AG04449 (cell line): ENCODE measurements at regions not wholly inside any gene's neighbourhood (a gene's known extent, or its start where the extent isn't known, plus 50 kb on each side); places are given as distances from the start of the nearest gene placed in this dataset.

Experiments used
- CTCF ChIA-PET: fragments of 350-600 bp; formaldehyde crosslinking; extraction: SDS; loops from one replicate; lab custom pipeline; 2021; ENCODE audit warnings: antibody characterized with exemption; lab: Yijun Ruan, JAX
- POLR2A ChIA-PET: fragments of 400-600, 350-600 bp; formaldehyde crosslinking; extraction: SDS; loops from one replicate; lab custom pipeline; 2020; ENCODE audit warnings: antibody characterized with exemption, inconsistent platforms; lab: Yijun Ruan, JAX
- DNase-seq: peaks from one replicate; pipeline ENCODE4 v3.0.0-alpha.2; 2010; ENCODE audit warnings: low read depth, low spot score
- H3K4me3 ChIP-seq: 2 replicates; pipeline ENCODE4 v1.5.1; 2011; ENCODE audit warnings: low read depth, mild to moderate bottlenecking, control low read depth, low read length
- CTCF ChIP-seq: IDR thresholded peaks from one replicate; pipeline ENCODE4 v1.5.1; 2011; ENCODE audit warnings: mild to moderate bottlenecking, moderate library complexity, low read length, control low read depth, inconsistent platforms; ENCODE audit not compliant: insufficient read depth; ENCODE audit errors: missing control alignments

- no peak overlapping the region for H3K4me3 ChIP-seq
- CTCF ChIA-PET, result interaction anchor here (1.0 to 1.9 kb wide), 3 partner anchors 11 to 138 kb away, joined by 4 to 10 read pairs (median 5); no protein-coding TSS in a partner anchor
- TF ChIP-seq CTCF, result no peak
- POLR2A ChIA-PET, result interaction anchor here (1.8 kb wide), 1 partner anchor 118 kb away, joined by 6 read pairs; no protein-coding TSS in a partner anchor
- peak; percentile 65 for DNase-seq
These were observed 115.4 kb upstream of the NAV2 start for GRCh38 chr11:19597206-19597605.

DNA sequence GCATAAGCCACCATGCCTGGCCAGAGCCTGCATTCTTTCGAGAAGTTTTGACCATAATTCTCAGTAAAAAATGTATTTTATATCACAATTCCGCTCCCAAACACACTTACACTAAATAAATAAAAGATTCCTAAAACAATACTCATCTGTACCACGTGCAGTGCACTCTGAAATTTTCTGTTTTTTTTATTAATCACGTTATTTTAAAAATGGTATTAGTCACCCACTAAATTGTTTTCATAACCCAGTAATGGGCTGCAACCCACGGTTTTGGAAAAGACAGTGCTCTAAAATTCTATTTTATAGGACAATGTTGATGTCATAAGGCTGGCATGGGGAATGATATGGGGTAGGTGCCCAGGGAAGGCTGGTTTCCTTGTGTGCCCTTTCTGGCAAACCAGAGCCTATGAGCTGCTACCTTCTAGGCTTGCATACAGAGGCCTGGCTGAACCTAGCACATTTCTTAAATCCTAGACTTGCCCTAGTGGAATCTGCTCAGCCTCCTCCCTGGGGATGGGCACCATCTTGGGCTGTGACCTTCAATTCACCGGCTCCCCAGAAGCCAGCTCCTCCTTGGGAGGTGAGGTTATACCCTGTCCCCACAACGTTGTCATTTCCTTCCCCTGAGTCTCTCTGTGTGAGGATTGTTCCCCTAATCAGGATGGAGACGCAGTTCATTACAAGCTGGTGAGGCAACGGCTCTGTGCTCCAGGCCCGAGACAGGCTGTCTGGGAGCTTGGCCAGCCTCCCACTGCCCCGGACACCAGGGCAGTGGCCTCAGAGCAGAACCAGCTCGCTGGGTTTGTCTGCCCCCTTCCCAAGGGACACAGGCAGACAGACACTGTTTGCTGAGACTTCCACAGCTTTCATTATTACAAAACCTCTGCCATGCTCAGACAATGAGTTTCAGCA lies 116.5 kb upstream of the NAV2 start:
- DNase-seq, result peak; percentile 80
- POLR2A ChIA-PET, result interaction anchor here (0.8 to 1.8 kb wide), 6 partner anchors 34 to 295 kb away, joined by 3 to 6 read pairs (median 4); no protein-coding TSS in a partner anchor
- H3K4me3 ChIP-seq, result peak overlapping the region; percentile 1; the same call in 1 of the 2 replicates
- no peak for TF ChIP-seq CTCF
- CTCF ChIA-PET, result interaction anchor here (0.7 to 1.9 kb wide), 6 partner anchors 9 to 139 kb away, joined by 3 to 10 read pairs (median 4); no protein-coding TSS in a partner anchor

DNA sequence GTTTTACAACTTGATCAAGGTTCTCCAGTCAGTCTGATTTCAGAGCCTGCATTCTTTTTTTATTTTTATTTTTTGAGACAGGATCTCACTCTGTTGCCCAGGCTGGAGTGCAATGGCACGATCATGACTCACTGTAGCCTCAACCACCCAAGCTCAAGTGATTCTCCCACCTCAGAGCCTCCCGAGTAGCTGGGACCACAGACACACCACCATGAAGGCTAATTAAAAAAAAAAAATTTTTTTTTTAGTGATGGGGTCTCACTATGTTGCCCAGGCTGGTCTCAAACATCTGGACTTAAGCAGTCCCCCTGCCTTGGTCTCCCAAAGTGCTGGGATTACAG lies 117.2 kb upstream of the NAV2 start:
- POLR2A ChIA-PET, result interaction anchor here (1.4 kb wide), 1 partner anchor 228 kb away, joined by 5 read pairs; no protein-coding TSS in a partner anchor
- no peak for TF ChIP-seq CTCF

DNA sequence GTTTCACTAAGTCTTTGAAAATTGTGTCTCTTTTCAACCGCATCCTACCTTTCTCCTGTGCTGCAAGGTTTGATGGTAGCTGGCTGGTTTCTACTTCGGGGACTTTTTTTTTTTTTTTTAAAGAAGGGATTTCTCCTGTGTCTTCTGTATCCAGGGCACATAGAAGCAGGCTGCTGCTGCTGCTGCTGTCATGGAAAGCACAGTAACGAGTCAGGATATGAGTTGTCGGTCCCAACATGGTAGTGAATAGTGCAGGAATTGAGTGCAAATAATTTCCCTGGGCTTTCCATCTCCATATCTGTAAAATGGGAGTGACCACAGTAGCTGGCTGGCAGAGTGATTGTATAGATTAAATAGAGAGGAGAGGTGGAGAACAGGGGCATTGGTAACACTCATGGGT lies 118.3 kb upstream of the NAV2 start:
- ChIA-PET POLR2A (interaction anchor here (0.9 kb wide), 1 partner anchor 118 kb away, joined by 3 read pairs; the partner anchor contains the start of gene NAV2), CTCF (interaction anchor here (0.8 to 3.8 kb wide), 2 partner anchors 30 to 148 kb away, joined by 3 to 16 read pairs; no protein-coding TSS in a partner anchor)
- H3K4me3 ChIP-seq, result no peak overlapping the region
- no peak for DNase-seq
- TF ChIP-seq CTCF, result no peak

More for the DNA sequence above, 117.2 kb upstream of the NAV2 start:
- H3K4me3 ChIP-seq, result no peak overlapping the region
- CTCF ChIA-PET, result no interaction called here
- no peak for DNase-seq

DNA sequence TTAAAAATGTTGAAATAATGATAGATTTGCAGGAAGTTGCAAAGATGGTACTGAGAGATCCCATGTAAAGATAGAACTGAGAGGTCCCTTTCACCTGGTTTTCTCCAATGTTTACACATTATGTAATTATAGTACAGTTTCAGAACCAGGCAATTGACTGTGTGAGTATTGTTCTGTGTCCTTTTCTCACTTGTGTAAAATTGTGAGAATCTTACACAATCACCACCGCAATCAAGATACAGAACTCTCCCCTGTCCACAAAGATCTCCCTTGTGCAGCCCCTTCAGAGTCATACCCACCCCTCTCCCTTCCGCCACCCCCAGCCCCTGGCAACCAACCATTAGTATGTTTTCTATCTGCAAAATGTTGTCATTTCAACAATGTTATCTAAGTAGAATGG lies 119.8 kb upstream of the NAV2 start:
- CTCF ChIA-PET, result interaction anchor here (1.7 to 3.8 kb wide), 2 partner anchors 29 to 311 kb away, joined by 4 to 16 read pairs; no protein-coding TSS in a partner anchor
- DNase-seq, result no peak
- TF ChIP-seq CTCF, result no peak
- H3K4me3 ChIP-seq, result no peak overlapping the region
- POLR2A ChIA-PET, result no interaction called here

- ChIA-PET POLR2A (interaction anchor here (0.7 kb wide), 1 partner anchor 10 kb away, joined by 3 read pairs; no protein-coding TSS in a partner anchor), CTCF (interaction anchor here (0.7 to 1.6 kb wide), 6 partner anchors 9 to 154 kb away, joined by 3 to 4 read pairs (median 4); no protein-coding TSS in a partner anchor)
- no peak for DNase-seq
- no peak for TF ChIP-seq CTCF
- H3K4me3 ChIP-seq, result no peak overlapping the region
These were observed 122.9 kb upstream of the NAV2 start for GRCh38 chr11:19589567-19590260.
